Kidney epithelial cell (primary cell): ENCODE measurements at regions not wholly inside any gene's neighbourhood (a gene's known extent, or its start where the extent isn't known, plus 50 kb on each side); places are given as distances from the start of the nearest gene placed in this dataset.
A peak's percentile ranks its signal among the peaks of the same experiment; 100 is the strongest.

ENCODE experiments used
- DNase-seq: peaks from one replicate; pipeline ENCODE4 v3.0.0-alpha.2; 2010; ENCODE audit warnings: low read depth
- H3K27me3 ChIP-seq: 2 replicates; pipeline ENCODE4 v1.6.0; 2011; ENCODE audit warnings: low read length; ENCODE audit not compliant: control insufficient read depth, insufficient read depth
- H3K36me3 ChIP-seq: 2 replicates; pipeline ENCODE4 v1.5.1; 2011; ENCODE audit warnings: low read length; ENCODE audit not compliant: control insufficient read depth, insufficient read depth
- H3K4me3 ChIP-seq: 2 replicates; pipeline ENCODE4 v1.5.1; 2011; ENCODE audit warnings: low read depth, mild to moderate bottlenecking, control low read depth, low read length
- TF ChIP-seq, protein P1 (sequence below): IDR thresholded peaks from 2 replicates; pipeline ENCODE4 v1.5.1; 2011; ENCODE audit warnings: mild to moderate bottlenecking, moderate library complexity, low read length, control low read depth, inconsistent platforms; ENCODE audit not compliant: insufficient read depth, poor library complexity, severe bottlenecking

DNA sequence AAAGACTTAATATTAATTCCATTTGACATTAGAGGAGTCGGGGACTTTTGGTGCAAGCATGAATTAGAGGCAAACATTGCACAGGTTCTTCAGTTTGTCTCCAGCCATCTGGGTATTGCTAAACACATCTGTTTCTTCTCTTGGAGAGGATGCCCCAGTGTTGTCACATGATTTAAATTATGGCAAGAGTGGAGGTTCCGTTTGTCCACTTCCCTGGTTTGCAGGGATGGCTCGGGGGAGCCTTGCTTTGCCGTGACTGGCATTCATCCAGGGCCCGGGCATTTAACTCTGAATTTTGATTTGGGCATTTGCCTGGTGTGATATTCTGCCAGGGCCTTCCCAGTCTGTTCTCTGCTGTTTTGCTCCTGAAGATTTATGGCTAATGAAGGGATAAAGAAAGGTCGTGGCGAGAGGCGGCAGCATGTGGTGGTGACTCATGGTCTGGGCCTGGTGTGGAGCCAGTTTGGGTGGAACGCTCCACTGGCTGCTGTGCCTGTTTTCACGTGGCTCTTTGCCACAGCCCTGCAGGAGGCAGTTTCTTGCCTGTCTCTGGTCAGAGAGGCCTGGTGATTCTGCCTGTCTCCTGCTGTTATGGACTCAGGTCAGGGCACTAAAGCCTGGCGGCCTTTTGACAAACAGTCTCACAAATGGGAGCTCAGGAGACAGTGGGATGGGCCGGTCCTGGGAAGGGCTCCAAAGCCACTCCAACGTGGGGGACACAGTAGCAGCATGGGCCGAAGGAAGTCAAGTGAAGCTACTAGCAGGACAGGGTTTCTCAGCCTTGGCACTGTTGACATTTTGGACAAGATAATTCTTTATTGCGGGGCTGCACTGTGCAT, 99.4 kb upstream of the PGRMC2 start:
- no peaks in the 10 kb centered on the region for H3K27me3 ChIP-seq
- H3K36me3 ChIP-seq = no peaks in the 10 kb centered on the region
- TF ChIP-seq, protein P1, sequence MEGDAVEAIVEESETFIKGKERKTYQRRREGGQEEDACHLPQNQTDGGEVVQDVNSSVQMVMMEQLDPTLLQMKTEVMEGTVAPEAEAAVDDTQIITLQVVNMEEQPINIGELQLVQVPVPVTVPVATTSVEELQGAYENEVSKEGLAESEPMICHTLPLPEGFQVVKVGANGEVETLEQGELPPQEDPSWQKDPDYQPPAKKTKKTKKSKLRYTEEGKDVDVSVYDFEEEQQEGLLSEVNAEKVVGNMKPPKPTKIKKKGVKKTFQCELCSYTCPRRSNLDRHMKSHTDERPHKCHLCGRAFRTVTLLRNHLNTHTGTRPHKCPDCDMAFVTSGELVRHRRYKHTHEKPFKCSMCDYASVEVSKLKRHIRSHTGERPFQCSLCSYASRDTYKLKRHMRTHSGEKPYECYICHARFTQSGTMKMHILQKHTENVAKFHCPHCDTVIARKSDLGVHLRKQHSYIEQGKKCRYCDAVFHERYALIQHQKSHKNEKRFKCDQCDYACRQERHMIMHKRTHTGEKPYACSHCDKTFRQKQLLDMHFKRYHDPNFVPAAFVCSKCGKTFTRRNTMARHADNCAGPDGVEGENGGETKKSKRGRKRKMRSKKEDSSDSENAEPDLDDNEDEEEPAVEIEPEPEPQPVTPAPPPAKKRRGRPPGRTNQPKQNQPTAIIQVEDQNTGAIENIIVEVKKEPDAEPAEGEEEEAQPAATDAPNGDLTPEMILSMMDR = peak; percentile 10
- no peak overlapping the region for H3K4me3 ChIP-seq
- DNase-seq = peak; percentile 91

DNA sequence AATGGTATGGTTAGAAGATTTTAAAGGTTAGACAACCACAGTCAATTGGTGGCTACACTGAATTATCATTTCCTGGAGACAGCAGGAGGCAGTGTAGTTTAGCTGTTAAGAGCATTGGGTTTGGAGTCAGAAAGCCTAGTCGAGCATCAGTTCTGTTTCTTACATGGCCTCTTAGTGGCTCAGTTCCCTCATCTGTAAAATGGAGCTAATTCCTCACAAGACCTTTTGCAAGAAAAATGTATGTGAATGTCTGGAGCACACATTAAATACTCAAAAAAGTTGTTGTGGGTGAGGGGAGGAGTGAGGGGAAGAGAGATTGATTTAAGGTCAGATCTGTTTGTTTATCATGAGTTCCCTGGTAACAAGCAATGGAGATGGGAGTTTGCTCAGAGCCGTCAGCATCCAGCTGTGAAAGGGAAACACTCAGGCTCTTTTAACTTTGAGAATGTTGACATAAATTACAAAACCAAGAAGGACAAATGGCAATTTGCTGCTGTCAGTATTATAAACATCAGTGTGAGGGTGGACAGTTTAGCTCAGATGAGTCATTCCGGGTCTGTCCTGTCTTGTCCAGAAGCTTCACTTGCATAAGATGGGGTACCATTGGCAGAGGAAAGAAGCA, 98.2 kb upstream of the PGRMC2 start:
- no peak for DNase-seq
- TF ChIP-seq, protein P1 = peak; percentile 6
- no peaks in the 10 kb centered on the region for H3K36me3 ChIP-seq
- H3K27me3 ChIP-seq = no peaks in the 10 kb centered on the region
- H3K4me3 ChIP-seq = no peak overlapping the region

DNA sequence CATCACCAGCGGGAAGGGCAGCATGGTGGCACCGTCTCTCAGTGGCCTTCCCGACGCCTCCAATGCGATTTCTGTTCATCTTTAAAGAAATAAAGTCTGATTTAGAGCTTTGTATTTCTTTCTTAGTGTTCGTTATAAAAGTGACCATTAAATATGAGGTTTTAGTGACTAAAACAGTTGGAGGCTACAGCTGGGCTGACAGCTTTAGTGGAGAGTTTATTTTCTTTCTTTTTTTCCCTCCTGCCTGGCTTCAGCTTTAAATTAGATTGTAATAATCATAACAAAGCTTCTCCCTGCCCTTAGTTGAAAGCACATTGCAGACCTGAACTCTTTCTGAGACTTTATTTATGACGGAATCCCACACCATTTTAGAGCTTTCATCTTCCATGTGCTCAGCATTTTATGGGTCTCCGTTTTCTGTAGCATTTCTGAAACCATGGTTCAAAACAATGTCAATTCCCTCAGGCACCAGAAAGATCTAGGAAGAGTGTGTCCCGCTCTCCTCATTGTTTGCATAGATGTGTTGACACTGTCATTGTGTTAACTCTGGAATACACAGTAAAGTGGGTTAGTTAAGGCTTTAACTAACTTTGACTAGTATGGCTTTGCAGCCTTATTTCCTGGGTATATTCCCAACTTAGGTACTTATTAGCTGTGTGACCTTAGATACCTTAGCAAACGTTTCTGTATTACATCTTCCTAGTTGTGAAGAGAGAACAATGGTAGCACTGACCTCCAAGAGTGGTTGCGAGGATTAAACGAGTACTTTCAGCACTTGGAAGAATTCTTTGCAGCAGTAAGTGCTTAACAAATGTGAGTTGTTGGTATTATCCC, 97.4 kb upstream of the PGRMC2 start:
- TF ChIP-seq, protein P1 = no peak
- no peaks in the 10 kb centered on the region for H3K27me3 ChIP-seq
- DNase-seq = no peak
- H3K36me3 ChIP-seq = no peaks in the 10 kb centered on the region
- H3K4me3 ChIP-seq = no peak overlapping the region

DNA sequence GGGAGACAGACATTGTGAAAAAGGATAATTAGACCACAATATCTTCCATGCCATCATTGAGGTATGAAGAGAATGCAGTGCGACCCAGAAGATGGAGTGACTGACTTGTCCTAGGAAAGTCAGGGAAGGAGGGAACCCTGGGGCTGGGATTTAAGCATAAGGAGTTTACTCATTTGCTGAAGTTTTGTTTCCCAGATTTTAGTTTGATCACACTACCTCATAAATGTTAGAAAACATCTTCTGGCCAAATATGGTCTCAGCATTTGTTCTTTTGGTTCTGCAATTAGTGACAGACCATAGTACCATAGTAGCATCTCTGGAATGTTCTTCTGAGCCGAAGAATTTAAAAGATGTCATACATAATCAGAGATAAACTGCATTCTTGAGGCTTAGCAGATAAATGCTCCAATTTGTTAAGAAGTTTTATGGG, 96.5 kb upstream of the PGRMC2 start:
- H3K27me3 ChIP-seq = no peaks in the 10 kb centered on the region
- no peak for DNase-seq
- TF ChIP-seq, protein P1 = no peak
- no peaks in the 10 kb centered on the region for H3K36me3 ChIP-seq
- no peak overlapping the region for H3K4me3 ChIP-seq

DNA sequence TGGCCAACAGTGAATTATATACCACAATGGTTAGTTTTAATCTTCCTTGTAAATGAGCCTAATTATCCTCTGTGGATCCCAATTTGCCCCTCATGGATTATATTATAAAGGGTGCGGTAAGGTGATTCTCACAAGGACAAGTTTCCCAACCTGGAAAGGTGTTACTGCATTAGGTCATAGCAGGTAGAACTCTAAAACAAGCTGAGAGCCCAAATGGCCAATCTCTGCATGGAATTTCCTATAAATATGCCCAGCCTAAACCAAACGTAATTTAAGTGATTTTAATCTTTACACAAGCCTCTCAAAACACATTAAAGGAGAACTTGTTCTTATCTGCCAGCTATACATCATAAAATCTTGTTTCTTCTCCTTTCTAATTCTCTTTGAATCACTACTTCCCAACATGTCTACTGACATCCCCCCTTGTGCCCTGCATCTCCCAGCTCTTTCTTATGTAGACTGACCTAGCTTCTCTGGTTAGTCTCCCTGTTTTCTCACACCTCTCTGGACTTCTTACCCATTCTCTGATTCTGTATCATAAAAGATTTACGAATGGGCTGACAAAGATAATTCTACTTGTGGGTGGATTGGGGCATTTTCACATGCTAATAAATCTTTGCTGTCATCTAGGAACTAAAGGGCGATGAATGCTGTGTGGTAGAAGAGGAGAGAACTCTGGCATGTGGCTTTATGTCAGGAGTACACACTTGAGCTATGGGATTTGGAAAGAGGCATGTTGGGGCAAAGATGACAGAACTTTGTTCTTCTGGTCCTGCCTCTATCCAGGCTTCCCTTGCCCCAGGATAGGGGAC, 94.3 kb upstream of the PGRMC2 start:
- Histone ChIP-seq H3K36me3 (no peaks in the 10 kb centered on the region), H3K4me3 (no peak overlapping the region), H3K27me3 (no peaks in the 10 kb centered on the region)
- DNase-seq = no peak
- TF ChIP-seq, protein P1 = no peak
